UCSD-AML1 (cell line): ENCODE measurements at regions not wholly inside any gene's neighbourhood (a gene's known extent, or its start where the extent isn't known, plus 50 kb on each side); places are given as distances from the start of the nearest gene placed in this dataset.

Experiments
- DNase-seq: peaks from one replicate; lab custom pipeline; 2025; ENCODE audit not compliant: unreplicated experiment; lab: John Stamatoyannopoulos, UW

- DNase-seq: no peak
Observed at GRCh38 chr9:81211741-81212140, 477.6 kb downstream of the TLE1 start.

DNA sequence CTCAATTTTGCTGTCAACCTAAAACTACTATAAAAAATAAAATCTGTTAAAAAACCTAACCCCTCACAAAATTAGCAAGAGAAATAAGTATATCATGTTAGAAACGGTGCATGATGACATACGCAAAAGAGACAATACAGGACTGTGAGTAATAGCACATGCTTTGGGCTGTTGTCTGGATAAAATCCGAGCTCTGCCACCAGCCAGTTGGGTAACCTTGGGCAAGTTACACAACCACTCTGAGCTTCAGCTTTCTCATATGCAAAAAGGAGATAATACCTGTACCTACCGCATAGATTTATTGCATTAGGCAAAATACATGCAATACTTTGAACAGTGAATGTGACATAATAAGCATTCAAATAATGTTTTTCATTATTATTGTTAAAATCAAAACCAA is 481.7 kb downstream of the TLE1 start:
- DNase-seq: no peak

GRCh38 chr9:81202292-81202691 is 487.1 kb downstream of the TLE1 start:
- DNase-seq: no peak

DNA sequence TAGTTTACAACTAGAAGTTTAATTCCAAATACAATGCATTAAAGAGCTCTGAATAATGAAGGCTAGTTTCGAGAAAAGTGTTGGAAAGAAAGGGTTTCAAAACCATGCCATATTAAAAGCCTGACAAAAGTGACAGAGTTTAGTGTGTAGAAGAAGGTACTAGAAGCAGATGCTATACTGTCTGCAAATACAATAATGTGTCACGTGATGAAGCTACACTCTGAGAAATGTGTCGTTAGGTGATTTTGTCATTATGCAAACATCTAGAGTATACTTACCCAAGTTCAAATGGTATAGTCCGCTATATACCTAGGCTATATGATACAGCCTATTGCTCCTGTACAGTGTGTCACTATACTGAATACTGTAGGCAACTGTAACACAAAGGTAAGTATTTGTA is 494.1 kb downstream of the TLE1 start:
- DNase-seq: no peak

GRCh38 chr9:81193362-81194339 is 495.7 kb downstream of the TLE1 start:
- no peak for DNase-seq

DNA sequence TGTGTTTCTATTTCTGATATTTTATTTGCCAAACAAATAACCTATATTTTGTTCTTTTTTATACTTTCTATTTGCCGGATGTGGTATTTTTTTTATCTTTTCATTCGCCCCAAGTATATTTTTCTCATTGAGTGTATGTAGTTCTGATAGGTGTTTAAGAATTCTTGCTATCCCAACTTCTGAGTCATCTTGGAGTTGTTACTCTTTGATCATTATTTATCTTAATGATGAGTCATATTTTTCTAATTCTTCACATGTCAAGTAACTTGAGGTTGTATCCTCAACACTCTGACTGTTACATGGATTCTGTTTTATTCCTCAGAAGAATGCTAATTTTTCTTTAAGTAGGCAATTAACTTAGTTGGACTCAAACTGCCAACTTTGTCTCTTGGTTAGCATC is 498.1 kb downstream of the TLE1 start:
- no peak for DNase-seq

GRCh38 chr9:81190659-81191058 is 498.7 kb downstream of the TLE1 start:
- DNase-seq: no peak

GRCh38 chr9:81183761-81184160 is 505.6 kb downstream of the TLE1 start:
- no peak for DNase-seq

GRCh38 chr9:81182431-81182830 is 506.9 kb downstream of the TLE1 start:
- DNase-seq: no peak

DNA sequence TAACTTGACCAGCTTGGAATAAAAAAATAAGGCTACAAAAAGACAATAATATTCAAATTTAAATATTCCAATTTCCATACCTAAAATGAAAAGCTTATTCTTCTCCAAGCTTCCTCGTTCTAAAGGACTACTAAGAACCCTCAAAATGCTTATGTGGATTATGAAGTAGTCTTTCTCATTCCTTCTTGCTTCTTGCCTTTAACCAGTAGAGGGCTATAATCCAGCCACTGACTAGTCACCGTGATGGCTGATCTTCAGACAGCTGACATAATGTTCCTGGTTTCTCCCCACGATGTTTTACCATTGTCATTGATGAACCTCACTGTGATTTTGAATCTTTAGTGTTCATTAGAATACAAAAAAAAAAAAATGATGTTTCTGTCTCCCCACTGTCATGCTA is 515.3 kb downstream of the TLE1 start:
- DNase-seq: no peak

- DNase-seq: no peak
Observed at GRCh38 chr9:81171689-81172088, 517.7 kb downstream of the TLE1 start.

- DNase-seq: no peak
Observed at GRCh38 chr9:81162361-81162760, 527.0 kb downstream of the TLE1 start.

DNA sequence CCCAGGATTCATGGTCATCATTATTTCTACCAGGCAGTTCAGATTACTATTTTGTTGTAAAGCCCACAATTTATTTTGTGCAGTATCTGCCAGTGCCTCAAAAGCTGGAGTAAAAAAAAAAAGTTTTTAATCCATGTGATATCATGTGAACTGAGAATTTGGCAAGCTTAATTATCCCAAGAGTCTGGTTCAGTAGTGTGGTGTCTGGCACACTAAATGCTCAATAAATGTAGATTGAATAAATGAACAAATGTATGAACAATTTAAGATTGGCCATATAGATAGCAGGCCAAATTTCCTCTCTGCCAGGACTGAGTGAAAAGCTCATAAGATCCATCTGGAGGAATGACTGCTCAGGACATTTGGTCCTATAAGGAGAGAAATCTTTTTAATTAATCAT is 533.0 kb downstream of the TLE1 start:
- no peak for DNase-seq

- DNase-seq: no peak
Observed at GRCh38 chr9:81150016-81150625, 539.2 kb downstream of the TLE1 start.

DNA sequence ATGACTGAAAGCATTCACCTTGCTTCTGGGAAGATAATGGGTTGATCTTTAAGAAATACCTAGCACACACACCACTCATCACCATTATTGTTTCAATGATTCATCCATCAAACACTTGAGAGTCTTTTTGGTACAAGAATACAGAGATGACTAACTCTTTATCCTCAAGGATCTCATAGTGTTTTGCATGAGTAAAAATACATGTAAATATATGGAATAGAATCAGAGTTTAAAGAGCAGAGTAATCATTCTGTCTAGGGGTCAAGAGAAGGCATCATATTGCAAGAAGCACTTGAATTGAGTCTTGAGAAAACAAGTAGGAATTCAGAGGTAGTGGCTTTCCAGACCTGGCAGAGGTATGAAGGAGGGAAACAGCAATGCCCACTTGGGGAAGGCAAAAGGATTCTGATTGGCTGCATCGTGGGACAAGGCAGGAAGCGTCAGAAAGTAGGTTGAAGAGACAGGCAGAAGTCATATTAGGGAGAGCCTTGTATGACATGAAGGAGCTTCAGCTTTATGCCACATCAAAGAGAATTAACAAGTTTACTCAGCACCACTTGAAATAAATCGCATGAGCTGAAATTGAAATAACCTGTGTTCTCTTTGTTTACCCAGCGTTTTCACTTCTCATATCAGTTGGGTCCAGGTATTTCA is 542.5 kb downstream of the TLE1 start:
- no peak for DNase-seq

- no peak for DNase-seq
Observed at GRCh38 chr9:81146241-81146640, 543.1 kb downstream of the TLE1 start.

- no peak for DNase-seq
Observed at GRCh38 chr9:81145331-81145963, 543.9 kb downstream of the TLE1 start.

- no peak for DNase-seq
Observed at GRCh38 chr9:81141961-81142360, 547.4 kb downstream of the TLE1 start.

DNA sequence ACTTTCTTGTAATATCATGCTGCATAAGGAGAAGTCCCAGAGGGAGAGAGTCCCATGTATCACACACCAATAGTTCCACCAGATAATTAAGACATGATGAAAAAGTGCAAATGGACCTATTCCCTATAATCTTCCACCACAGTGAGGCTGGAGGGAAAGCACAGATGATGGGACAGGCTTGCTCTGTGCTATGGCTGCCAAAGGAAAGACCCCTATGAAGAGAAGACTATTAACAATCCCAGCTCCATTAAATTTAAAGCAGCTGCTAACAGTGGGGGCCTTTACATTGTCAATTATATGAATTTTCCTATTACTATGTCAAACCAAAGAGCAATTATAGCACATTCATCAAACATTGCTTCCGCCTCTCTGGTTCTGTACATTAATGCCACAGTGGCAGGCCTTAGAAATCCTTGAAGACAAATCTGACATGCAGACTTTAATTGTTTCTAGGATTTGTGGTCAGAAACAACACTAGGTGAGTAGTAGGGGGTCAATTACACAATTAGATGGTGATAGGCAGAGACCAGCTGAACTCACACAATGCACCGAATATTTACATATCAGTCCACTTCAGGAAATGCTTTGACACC is 551.3 kb downstream of the TLE1 start:
- DNase-seq: no peak

- DNase-seq: no peak
Observed at GRCh38 chr9:81132796-81133195, 556.6 kb downstream of the TLE1 start.

DNA sequence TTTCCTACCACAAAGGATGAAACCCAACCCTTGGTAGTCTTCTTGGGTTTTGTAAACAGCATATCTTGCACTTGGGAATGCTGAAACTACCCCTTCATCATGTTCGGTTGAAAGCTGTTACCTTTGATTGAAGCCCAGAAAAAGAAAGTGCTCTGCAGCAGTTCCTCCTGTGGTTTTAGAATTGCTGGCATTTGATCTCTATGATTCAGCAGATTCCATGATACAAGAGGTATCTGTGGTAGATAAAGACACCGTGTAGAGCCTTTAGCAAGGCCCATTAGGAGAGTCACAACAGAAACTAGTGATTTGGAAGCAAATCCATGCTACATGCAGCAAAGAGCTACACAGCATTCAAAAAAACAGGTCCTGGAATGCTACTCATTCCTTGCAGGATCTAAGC is 557.0 kb downstream of the TLE1 start:
- DNase-seq: no peak
